ENCODE measurements at regions not wholly inside any gene's neighbourhood (a gene's known extent, or its start where the extent isn't known, plus 50 kb on each side); places are given as distances from the start of the nearest gene placed in this dataset.

GRCh38 chr14:66111891-66112290, 374.3 kb upstream of the CCDC196 start:
- TF ChIP-seq, protein P1, sequence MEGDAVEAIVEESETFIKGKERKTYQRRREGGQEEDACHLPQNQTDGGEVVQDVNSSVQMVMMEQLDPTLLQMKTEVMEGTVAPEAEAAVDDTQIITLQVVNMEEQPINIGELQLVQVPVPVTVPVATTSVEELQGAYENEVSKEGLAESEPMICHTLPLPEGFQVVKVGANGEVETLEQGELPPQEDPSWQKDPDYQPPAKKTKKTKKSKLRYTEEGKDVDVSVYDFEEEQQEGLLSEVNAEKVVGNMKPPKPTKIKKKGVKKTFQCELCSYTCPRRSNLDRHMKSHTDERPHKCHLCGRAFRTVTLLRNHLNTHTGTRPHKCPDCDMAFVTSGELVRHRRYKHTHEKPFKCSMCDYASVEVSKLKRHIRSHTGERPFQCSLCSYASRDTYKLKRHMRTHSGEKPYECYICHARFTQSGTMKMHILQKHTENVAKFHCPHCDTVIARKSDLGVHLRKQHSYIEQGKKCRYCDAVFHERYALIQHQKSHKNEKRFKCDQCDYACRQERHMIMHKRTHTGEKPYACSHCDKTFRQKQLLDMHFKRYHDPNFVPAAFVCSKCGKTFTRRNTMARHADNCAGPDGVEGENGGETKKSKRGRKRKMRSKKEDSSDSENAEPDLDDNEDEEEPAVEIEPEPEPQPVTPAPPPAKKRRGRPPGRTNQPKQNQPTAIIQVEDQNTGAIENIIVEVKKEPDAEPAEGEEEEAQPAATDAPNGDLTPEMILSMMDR (IDR thresholded peaks at IDR 0.05), result no peak
- no peak for TF ChIP-seq POLR2A (IDR thresholded peaks at IDR 0.05)
